ENCODE measurements at regions not wholly inside any gene's neighbourhood (a gene's known extent, or its start where the extent isn't known, plus 50 kb on each side); places are given as distances from the start of the nearest gene placed in this dataset.

- no peak for TF ChIP-seq GATA2 (CRISPR knock-in tag; IDR thresholded peaks at IDR 0.05)
- no peak for TF ChIP-seq MAX (IDR thresholded peaks at IDR 0.05; ENCODE audit: low read depth)
- TF ChIP-seq CTCF (IDR thresholded peaks at IDR 0.05) = no peak
- no peak for TF ChIP-seq POLR2AphosphoS5 (IDR thresholded peaks at IDR 0.05; ENCODE audit: low read depth, low read length)
These were observed 329.8 kb downstream of the MCTP2 start for GRCh38 chr15:94561036-94561689.
